Ectodermal cell (in vitro differentiated cells): ENCODE measurements at regions not wholly inside any gene's neighbourhood (a gene's known extent, or its start where the extent isn't known, plus 50 kb on each side); places are given as distances from the start of the nearest gene placed in this dataset.

ENCODE experiments used
- H3K27ac ChIP-seq: 2 replicates; pipeline ENCODE4 v1.7.0; 2013; ENCODE audit warnings: mild to moderate bottlenecking, low read depth, low read length; ENCODE audit not compliant: insufficient read depth, poor library complexity, severe bottlenecking
- H3K27me3 ChIP-seq: 2 replicates; pipeline ENCODE4 v1.7.0; 2013; ENCODE audit warnings: mild to moderate bottlenecking, low read length; ENCODE audit not compliant: insufficient read depth, control insufficient read depth, poor library complexity, severe bottlenecking
- H3K36me3 ChIP-seq: one replicate; pipeline ENCODE4 v1.7.0; 2013; ENCODE audit warnings: low read length; ENCODE audit not compliant: control insufficient read depth, insufficient read depth
- H3K4me1 ChIP-seq: one replicate; pipeline ENCODE4 v1.7.0; 2013; ENCODE audit warnings: low read length; ENCODE audit not compliant: control insufficient read depth, insufficient read depth
- H3K4me3 ChIP-seq: 2 replicates; pipeline ENCODE4 v1.7.0; 2013; ENCODE audit warnings: low read depth, low read length, control low read depth; ENCODE audit not compliant: insufficient read depth
- H3K9me3 ChIP-seq: 2 replicates; pipeline ENCODE4 v1.7.0; 2013; ENCODE audit warnings: mild to moderate bottlenecking, low read length, moderate library complexity; ENCODE audit not compliant: control insufficient read depth
- WGBS, 2 experiments: methylation state at CpG; one replicate each; pipeline ENCODE4 v1.1.7; 2013; ENCODE audit warnings: missing lambda C conversion rate in 2 of 2; 5-methylcytosine and 5-hydroxymethylcytosine counted together

DNA sequence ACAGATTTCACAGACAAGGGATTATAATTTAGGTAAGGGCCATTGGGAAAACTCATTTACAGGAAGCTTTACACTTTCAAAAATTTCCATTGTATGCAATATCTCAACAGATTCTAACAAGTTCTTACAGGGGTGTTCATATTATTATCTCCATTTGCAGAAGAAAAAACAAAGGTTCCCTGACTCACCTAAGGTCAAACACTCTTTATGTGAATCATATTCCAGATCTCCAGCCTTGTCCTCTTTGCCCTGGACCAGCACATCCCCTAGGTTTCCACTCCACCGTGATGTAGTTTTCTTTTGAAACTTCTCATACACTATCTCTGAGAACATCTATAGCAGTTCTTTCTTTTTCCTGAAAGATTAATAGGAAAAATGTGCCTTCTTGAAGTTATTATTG, 96.4 kb upstream of the HS3ST1 start:
- Histone ChIP-seq H3K36me3 (no peaks in the 10 kb centered on the region), H3K27me3 (no peaks in the 10 kb centered on the region), H3K27ac (no peak overlapping the region), H3K4me3 (no peak overlapping the region), H3K4me1 (no peaks in the 10 kb centered on the region), H3K9me3 (no peaks in the 10 kb centered on the region)
- WGBS, 2 experiments: 80 to 85% methylated on average over 1 of the region's 1 CpG

DNA sequence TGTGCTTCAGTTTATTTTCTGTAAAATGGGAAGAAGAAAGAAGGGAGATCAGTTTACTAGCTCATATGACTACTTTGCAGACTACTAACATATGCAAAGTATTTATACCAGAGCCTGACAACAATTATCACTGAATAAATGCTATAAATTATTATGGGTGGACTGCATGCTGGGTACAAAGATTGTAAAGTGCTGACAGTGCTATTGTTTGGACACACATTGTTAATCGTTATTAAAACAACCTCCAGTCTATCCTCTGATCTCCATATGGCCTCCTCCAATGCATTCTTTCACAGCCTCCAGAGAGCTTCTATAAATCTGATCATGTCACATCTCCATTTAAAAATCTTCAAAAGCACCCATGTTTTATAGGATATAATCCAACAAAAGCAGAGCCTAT, 90.1 kb upstream of the HS3ST1 start:
- Histone ChIP-seq H3K27me3 (no peaks in the 10 kb centered on the region), H3K36me3 (no peaks in the 10 kb centered on the region), H3K9me3 (no peaks in the 10 kb centered on the region), H3K4me1 (no peaks in the 10 kb centered on the region), H3K27ac (no peak overlapping the region), H3K4me3 (no peak overlapping the region)
- WGBS, 2 experiments: 92 to 100% methylated on average over 1 of the region's 1 CpG

DNA sequence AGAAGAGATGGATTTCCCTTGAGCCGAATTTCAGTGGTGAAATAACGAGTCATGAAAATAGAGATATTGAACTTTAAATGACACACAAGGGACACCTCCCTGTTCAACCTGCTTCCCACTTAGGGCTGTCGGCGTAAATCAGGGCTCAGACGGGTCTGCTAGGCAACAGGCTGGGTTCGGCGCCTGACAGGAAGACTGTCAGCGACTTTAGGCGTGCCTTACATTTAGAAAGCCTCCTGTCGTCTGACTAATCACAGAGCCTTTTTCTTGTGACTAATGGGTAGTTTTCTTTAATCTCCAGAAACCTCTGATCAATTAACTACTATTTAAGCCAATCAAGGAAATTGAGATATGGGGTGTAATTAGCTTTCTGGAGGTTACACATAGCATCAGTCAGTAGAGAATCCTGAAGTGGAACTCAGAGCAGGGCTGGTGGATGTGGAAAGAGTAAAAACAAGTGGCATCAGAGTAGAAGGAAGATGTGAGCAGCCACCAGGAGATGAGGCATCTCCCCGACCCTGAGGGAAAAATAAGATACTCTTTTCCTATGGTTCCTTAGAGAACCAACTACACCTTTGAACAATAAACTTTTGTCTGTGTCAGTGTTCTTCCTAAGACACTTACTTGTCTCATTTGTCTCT, 86.2 kb upstream of the HS3ST1 start:
- Histone ChIP-seq H3K4me1 (no peaks in the 10 kb centered on the region), H3K4me3 (no peak overlapping the region), H3K27me3 (no peaks in the 10 kb centered on the region), H3K27ac (no peak overlapping the region), H3K9me3 (no peaks in the 10 kb centered on the region), H3K36me3 (no peaks in the 10 kb centered on the region)
- WGBS, 2 experiments: 95 to 96% methylated on average over 11 of the region's 11 CpGs

DNA sequence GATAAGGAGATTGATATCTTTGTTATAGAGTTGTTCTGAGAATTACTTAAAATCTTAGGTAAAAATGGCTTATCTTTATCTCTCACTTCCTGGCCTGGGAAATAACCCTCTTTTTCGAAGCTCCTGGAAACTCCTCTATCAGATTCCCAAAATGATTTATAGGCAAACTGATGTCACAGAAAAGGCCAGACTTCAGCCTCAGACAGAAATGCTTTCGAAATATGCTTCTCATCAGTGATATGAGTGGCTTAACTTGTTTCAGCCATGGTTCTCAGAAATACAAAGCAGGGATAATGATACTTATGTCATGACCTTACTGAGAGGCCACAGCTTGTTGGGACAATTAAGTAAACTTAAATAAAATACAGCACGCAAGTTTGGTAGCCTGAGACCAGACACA, 85.3 kb upstream of the HS3ST1 start:
- Histone ChIP-seq H3K4me1 (no peaks in the 10 kb centered on the region), H3K36me3 (no peaks in the 10 kb centered on the region), H3K27ac (no peak overlapping the region), H3K9me3 (no peaks in the 10 kb centered on the region), H3K4me3 (no peak overlapping the region), H3K27me3 (no peaks in the 10 kb centered on the region)
- 87 to 95% methylated on average over 2 to 3 of the region's 3 CpGs for WGBS, 2 experiments

DNA sequence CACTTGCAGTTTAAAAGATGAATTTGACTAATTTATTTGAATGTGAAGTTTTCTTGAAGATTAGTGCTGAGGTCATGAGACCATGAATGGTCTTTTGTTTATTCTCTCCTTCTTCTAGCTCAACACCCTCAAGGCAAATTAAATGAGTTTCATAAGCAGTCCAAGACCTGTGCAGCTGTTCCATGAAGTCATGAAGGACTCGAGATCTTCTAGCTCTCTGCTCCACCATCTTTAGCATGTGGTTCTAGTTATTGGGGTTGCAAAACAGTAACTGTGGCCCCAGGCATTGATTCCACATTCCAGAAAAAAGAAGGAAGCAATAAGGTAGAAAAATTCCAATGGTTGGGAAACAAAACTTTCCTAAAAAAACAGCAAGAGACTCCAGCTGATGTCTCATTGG, 84.2 kb upstream of the HS3ST1 start:
- Histone ChIP-seq H3K4me1 (no peaks in the 10 kb centered on the region), H3K27ac (no peak overlapping the region), H3K9me3 (no peaks in the 10 kb centered on the region), H3K27me3 (no peaks in the 10 kb centered on the region), H3K36me3 (no peaks in the 10 kb centered on the region), H3K4me3 (no peak overlapping the region)
- 88 to 94% methylated on average over 1 of the region's 1 CpG for WGBS, 2 experiments

DNA sequence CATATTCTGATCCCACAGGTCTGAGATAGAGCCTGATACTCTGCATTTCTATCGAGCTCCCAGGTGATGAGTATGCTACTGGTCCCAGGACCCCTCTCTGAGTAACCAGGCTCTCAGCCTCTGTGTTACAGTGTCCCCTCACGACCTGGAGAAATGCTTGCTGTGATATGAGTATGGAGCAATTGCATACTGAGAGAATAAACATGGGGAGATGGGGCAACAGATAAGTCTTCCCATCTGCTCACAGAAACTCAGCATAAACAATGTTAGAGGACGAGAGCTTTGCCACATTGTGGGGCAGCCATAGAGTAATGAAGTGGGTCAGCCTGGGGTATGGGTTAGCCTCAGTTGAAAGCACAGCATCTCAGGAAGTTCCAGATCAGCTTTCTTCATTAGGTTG, 82.6 kb upstream of the HS3ST1 start:
- no peaks in the 10 kb centered on the region for H3K4me1 ChIP-seq
- H3K36me3 ChIP-seq: no peaks in the 10 kb centered on the region
- no peak overlapping the region for H3K27ac ChIP-seq
- H3K27me3 ChIP-seq: no peaks in the 10 kb centered on the region
- 90 to 95% methylated on average over 3 of the region's 3 CpGs for WGBS, 2 experiments
- H3K4me3 ChIP-seq: no peak overlapping the region
- no peaks in the 10 kb centered on the region for H3K9me3 ChIP-seq

DNA sequence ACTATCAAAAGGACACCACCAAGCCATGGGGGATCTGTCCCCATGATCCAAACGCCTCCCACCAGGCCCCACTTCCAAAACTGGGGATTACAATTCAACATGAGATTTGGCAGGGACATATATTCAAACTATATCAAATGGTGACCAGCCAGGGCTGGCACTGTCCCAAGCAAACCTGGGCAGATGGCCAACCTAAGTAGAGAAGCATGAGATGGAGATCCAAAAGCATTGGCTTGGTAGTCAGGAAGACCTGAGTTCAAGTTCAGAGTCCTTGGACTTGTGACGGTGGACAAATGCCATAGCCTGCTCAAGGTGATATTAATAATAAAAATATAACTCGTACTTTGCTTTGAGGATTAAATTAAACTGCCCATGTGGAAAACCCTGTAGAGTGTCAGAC, 79.2 kb upstream of the HS3ST1 start:
- no peak overlapping the region for H3K27ac ChIP-seq

DNA sequence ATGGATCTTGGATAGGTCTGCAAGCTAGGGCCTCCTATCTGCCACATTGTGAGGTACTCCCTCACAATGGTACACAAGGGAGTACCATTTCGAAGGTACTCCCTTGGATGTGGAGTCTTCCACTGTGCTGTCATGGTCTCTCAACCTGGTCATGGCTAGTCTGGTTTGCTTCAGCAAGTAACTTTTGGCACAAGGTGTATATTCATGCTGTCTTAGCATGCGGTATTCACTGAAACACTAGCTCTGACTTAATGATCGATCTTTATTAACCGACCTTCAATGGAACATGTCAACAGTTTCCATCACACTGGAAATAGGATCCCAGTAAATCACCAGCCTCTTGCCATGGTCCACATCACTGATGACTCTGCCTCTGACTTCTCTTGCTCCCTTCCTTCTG, 77.5 kb upstream of the HS3ST1 start:
- H3K27ac ChIP-seq: no peak overlapping the region

More for the DNA sequence above, 79.2 kb upstream of the HS3ST1 start:
- no peaks in the 10 kb centered on the region for H3K36me3 ChIP-seq
- H3K4me3 ChIP-seq: no peak overlapping the region
- no peaks in the 10 kb centered on the region for H3K9me3 ChIP-seq
- no peaks in the 10 kb centered on the region for H3K27me3 ChIP-seq
- 64 to 65% methylated on average over 3 of the region's 3 CpGs for WGBS, 2 experiments
- H3K4me1 ChIP-seq: no peaks in the 10 kb centered on the region

DNA sequence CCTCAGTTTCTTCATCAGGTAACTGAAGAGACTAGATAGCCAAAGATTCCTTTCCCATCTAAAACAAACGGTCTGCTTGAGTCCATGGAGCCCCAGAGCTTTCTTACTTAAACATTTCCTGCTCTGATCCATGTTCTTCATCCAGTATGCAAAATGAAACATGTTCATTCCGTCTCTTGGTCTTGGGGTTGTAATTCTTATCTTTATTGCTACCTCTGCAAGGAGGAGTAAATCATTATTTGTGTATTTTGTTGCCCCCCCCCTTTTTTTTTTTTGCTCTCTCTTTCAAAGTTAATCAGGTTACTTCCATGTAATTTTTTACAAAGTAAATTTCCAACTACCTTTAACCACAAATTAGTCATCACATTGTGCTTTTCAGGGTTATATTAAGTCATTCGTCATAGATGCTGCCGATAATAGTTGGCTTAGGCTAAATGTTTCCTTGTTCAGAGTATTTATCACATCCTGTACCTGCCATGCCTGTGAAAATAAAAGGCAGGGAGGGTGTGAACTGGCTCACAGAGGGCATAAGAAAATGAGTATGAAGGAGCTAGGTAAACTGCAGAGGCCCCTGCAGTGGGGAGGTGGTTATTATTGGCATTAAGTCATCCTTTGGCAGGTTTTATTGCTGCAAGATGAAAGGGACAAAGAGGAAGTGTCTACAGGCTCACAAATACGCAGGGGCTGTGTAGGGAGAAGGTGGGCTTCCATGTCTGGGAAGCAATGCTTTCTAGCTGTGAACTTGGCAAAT, 76.7 kb upstream of the HS3ST1 start:
- Histone ChIP-seq H3K4me1 (no peaks in the 10 kb centered on the region), H3K27ac (no peak overlapping the region), H3K4me3 (no peak overlapping the region), H3K36me3 (no peaks in the 10 kb centered on the region), H3K27me3 (no peaks in the 10 kb centered on the region), H3K9me3 (no peaks in the 10 kb centered on the region)
- 92 to 93% methylated on average over 4 to 5 of the region's 5 CpGs for WGBS, 2 experiments

More for the DNA sequence above, 77.5 kb upstream of the HS3ST1 start:
- H3K4me3 ChIP-seq: no peak overlapping the region
- 93% methylated on average over 4 of the region's 4 CpGs for WGBS, 2 experiments
- H3K27me3 ChIP-seq: no peaks in the 10 kb centered on the region
- H3K36me3 ChIP-seq: no peaks in the 10 kb centered on the region
- no peaks in the 10 kb centered on the region for H3K9me3 ChIP-seq
- H3K4me1 ChIP-seq: no peaks in the 10 kb centered on the region

DNA sequence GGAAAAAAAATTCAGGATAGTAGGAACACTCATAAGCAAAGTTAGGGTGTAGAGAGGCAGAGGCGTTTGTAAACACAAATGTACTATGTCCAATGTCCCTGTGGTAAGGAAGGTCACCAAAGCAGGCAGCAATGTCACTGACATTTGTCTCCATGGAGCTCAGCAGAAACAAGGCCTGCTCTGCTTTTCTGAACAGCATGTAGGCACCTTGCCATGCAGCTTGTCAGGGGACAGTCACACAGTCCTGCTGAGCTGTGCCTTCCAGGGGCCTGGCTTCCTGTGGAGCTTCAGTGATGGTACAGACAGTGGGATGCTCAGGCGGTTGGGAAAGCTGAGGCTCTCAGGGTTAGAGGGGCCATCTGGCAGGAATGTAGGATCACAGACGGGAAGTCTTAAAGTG, 74.5 kb upstream of the HS3ST1 start:
- Histone ChIP-seq H3K4me1 (no peaks in the 10 kb centered on the region), H3K27ac (no peak overlapping the region), H3K27me3 (no peaks in the 10 kb centered on the region), H3K9me3 (no peaks in the 10 kb centered on the region), H3K36me3 (no peaks in the 10 kb centered on the region), H3K4me3 (no peak overlapping the region)
- 55 to 61% methylated on average over 3 of the region's 3 CpGs for WGBS, 2 experiments
